Endothelial cell of umbilical vein (primary cell): ENCODE measurements at regions not wholly inside any gene's neighbourhood (a gene's known extent, or its start where the extent isn't known, plus 50 kb on each side); places are given as distances from the start of the nearest gene placed in this dataset.

Experiments used
- BruUV-seq: library from RNA; stranded (reverse); fragments of 400-500 nt; replicated peaks from 2 replicates; lab custom pipeline; 2021; lab: Mats Ljungman, UMichigan
- CTCF ChIA-PET: fragments of 300-600, 350-600 bp; sonication (Branson Sonifier 250); formaldehyde crosslinking; loops from one replicate; lab custom pipeline; 2021; ENCODE audit warnings: antibody characterized with exemption, inconsistent platforms; lab: Charles Lee
- POLR2A ChIA-PET: fragments of 300-600, 350-600 bp; sonication (Branson Sonifier 250); formaldehyde crosslinking; loops from one replicate; lab custom pipeline; 2021; ENCODE audit warnings: antibody characterized with exemption, inconsistent platforms; lab: Charles Lee
- DNase-seq: peaks from one replicate; pipeline ENCODE4 v3.0.0-alpha.2; 2011; ENCODE audit warnings: low read depth, low spot score
- FAIRE-seq: peaks from 2 replicates; lab custom pipeline; 2011; peaks lifted over from hg19 to GRCh38; lab: Jason Lieb, UNC
- H2AFZ ChIP-seq: 2 replicates; pipeline ENCODE4 v1.6.0; 2012; ENCODE audit warnings: low read depth, low read length, control low read depth, inconsistent platforms
- H3K27ac ChIP-seq: 2 replicates; pipeline ENCODE4 v1.5.1; 2011; ENCODE audit warnings: low read depth, mild to moderate bottlenecking, control low read depth, low read length, moderate library complexity; ENCODE audit not compliant: insufficient read depth
- H3K27me3 ChIP-seq, 2 experiments: 2 replicates each; pipeline versions ENCODE4 v1.6.0 to v1.6.1; 2011; ENCODE audit warnings: low read length in 2 of 2, mixed read lengths in 1 of 2; ENCODE audit not compliant: control insufficient read depth in 2 of 2, insufficient read depth in 2 of 2
- H3K36me3 ChIP-seq, 2 experiments: 2 replicates in 1 of 2; 3 replicates in 1 of 2; pipeline ENCODE4 v1.5.1; 2011; ENCODE audit warnings: low read length in 2 of 2, mild to moderate bottlenecking in 1 of 2, moderate library complexity in 1 of 2; ENCODE audit not compliant: control insufficient read depth in 2 of 2, insufficient read depth in 2 of 2; ENCODE audit errors: extremely low read depth in 1 of 2
- H3K4me1 ChIP-seq: 3 replicates; pipeline ENCODE4 v1.5.1; 2011; ENCODE audit warnings: mild to moderate bottlenecking, low read length; ENCODE audit not compliant: control insufficient read depth, insufficient read depth; ENCODE audit errors: extremely low read depth
- H3K4me2 ChIP-seq: 2 replicates; pipeline ENCODE4 v1.6.1; 2011; ENCODE audit warnings: low read length, control low read depth, mixed read lengths; ENCODE audit not compliant: insufficient read depth
- H3K4me3 ChIP-seq, 3 experiments: fragments of 200-600 bp in 1 of 3; sonication (generic), shearing (Covaris generic) in 1 of 3; replicated peaks in 1 of 3; 2 replicates each; pipeline ENCODE4 v1.5.1; 2011 to 2016; ENCODE audit warnings: control low read depth in 3 of 3, low read length in 3 of 3, mild to moderate bottlenecking in 2 of 3, inconsistent platforms in 1 of 3, low read depth in 1 of 3, moderate library complexity in 1 of 3; ENCODE audit not compliant: insufficient read depth in 1 of 3
- H3K79me2 ChIP-seq: 2 replicates; pipeline ENCODE4 v1.6.0; 2012; ENCODE audit warnings: low read length, inconsistent platforms; ENCODE audit not compliant: control insufficient read depth, insufficient read depth
- H3K9ac ChIP-seq: replicated peaks from 2 replicates; pipeline ENCODE3; 2011; ENCODE audit warnings: low read length, control low read depth; ENCODE audit not compliant: insufficient read depth; ENCODE audit errors: extremely low read depth
- H3K9me1 ChIP-seq: replicated peaks from 3 replicates; pipeline ENCODE4 v1.6.0; 2011; ENCODE audit warnings: mild to moderate bottlenecking, low read length; ENCODE audit not compliant: control insufficient read depth, insufficient read depth; ENCODE audit errors: extremely low read depth
- H3K9me3 ChIP-seq: replicated peaks from 2 replicates; pipeline ENCODE4 v1.5.1; 2012; ENCODE audit warnings: low read length, inconsistent platforms; ENCODE audit not compliant: control insufficient read depth, insufficient read depth
- H4K20me1 ChIP-seq: replicated peaks from 2 replicates; pipeline ENCODE3; 2011; ENCODE audit warnings: mild to moderate bottlenecking, low read length; ENCODE audit not compliant: control insufficient read depth, insufficient read depth; ENCODE audit errors: extremely low read depth
- CTCF ChIP-seq, 2 donors: IDR thresholded peaks; 1 replicate in 1 of 2; 2 replicates in 1 of 2; pipeline ENCODE4 v1.5.1; 2011; ENCODE audit warnings: low read length in 2 of 2, mild to moderate bottlenecking in 2 of 2, moderate library complexity in 2 of 2, control low read depth in 1 of 2, inconsistent platforms in 1 of 2, low read depth in 1 of 2; ENCODE audit not compliant: insufficient read depth in 1 of 2; ENCODE audit errors: extremely low read depth in 1 of 2
- EZH2 ChIP-seq: IDR thresholded peaks from 2 replicates; pipeline ENCODE4 v1.6.1; 2012; ENCODE audit warnings: borderline replicate concordance, low read depth, mild to moderate bottlenecking, moderate library complexity, low read length, inconsistent platforms; ENCODE audit not compliant: severe bottlenecking
- FOS ChIP-seq: IDR thresholded peaks from 2 replicates; pipeline ENCODE4 v1.6.1; 2011; ENCODE audit warnings: mild to moderate bottlenecking, low read length, moderate library complexity, borderline replicate concordance; ENCODE audit not compliant: insufficient read depth
- GATA2 ChIP-seq: IDR thresholded peaks from 2 replicates; pipeline ENCODE4 v1.7.0; 2011; ENCODE audit warnings: low read depth, mild to moderate bottlenecking, moderate library complexity, mixed read lengths, low read length; ENCODE audit not compliant: insufficient read length, insufficient read depth
- JUN ChIP-seq: IDR thresholded peaks from 2 replicates; pipeline ENCODE4 v1.6.1; 2011; ENCODE audit warnings: borderline replicate concordance, low read depth; ENCODE audit not compliant: insufficient read length, insufficient read depth
- MAX ChIP-seq: IDR thresholded peaks from 2 replicates; pipeline ENCODE4 v1.6.1; 2011; ENCODE audit not compliant: insufficient read depth, insufficient read length
- MYC ChIP-seq: IDR thresholded peaks from one replicate; pipeline ENCODE4 v1.6.1; 2011; ENCODE audit warnings: mild to moderate bottlenecking, low read depth, low read length
- POLR2A ChIP-seq: IDR thresholded peaks from 2 replicates; pipeline ENCODE4 v1.6.1; 2012; ENCODE audit warnings: low read depth, mild to moderate bottlenecking, control low read depth, low read length
- POLR2AphosphoS5 ChIP-seq: IDR thresholded peaks from 2 replicates; pipeline ENCODE4 v1.6.1; 2012; ENCODE audit warnings: low read depth, mild to moderate bottlenecking, control low read depth, low read length, moderate library complexity; ENCODE audit not compliant: insufficient read depth
- dilution Hi-C: fragments of 300-500 bp; cut with MboI; formaldehyde crosslinking; loops from one replicate; pipeline ENCODE4 v1.15.0; 2019; ENCODE audit warnings: low sequenced_read_pairs; ENCODE audit not compliant: extremely low pct_ligation_motif_present
- intact Hi-C: fragments of 100-400 bp; cut with micrococcal nuclease; formaldehyde crosslinking; loops from one replicate; pipeline ENCODE4 v1.10.0; 2022

GRCh38 chr2:236717120-236717519 lies 147.5 kb downstream of the ACKR3 start:
- Histone ChIP-seq H3K4me3 (no peak overlapping the region), H3K9me3 (no peaks in the 10 kb centered on the region), H3K4me1 (no peaks in the 10 kb centered on the region), H3K4me2 (no peak overlapping the region), H3K9ac (no peak overlapping the region), H3K27me3 (no peaks in the 10 kb centered on the region), H3K36me3 (no peaks in the 10 kb centered on the region), H4K20me1 (no peaks in the 10 kb centered on the region), H3K9me1 (no peaks in the 10 kb centered on the region), H2AFZ (no peak overlapping the region), H3K27ac (no peak overlapping the region), H3K79me2 (no peaks in the 10 kb centered on the region)
- intact Hi-C loops (no loop called here), dilution Hi-C loops (no loop called here)
- ChIA-PET CTCF (no interaction called here), POLR2A (no interaction called here)
- TF ChIP-seq MYC (no peak), JUN (no peak), POLR2A (no peak), POLR2AphosphoS5 (no peak), GATA2 (no peak), FOS (no peak), MAX (no peak)
- DNase-seq (no peak), FAIRE-seq (no peak)
- no TSS peak for BruUV-seq

- Histone ChIP-seq H3K4me2 (no peak overlapping the region), H3K4me1 (no peaks in the 10 kb centered on the region), H3K9ac (no peak overlapping the region), H3K4me3 (no peak overlapping the region), H3K36me3 (no peaks in the 10 kb centered on the region), H3K79me2 (no peaks in the 10 kb centered on the region), H3K27ac (no peak overlapping the region), H4K20me1 (no peaks in the 10 kb centered on the region), H3K9me1 (no peaks in the 10 kb centered on the region), H3K9me3 (no peaks in the 10 kb centered on the region), H3K27me3 (no peaks in the 10 kb centered on the region), H2AFZ (no peak overlapping the region)
- dilution Hi-C loops: no loop called here
- TF ChIP-seq GATA2 (no peak), POLR2A (no peak), FOS (no peak), MAX (no peak), MYC (no peak), EZH2 (no peak), POLR2AphosphoS5 (no peak), CTCF (IDR thresholded peaks at IDR 0.05; ENCODE audit: extremely low read depth in 1 of 2, insufficient read depth in 1 of 2, low read depth in 1 of 2, low read length in 2 of 2) (no peak), JUN (no peak)
- ChIA-PET POLR2A (no interaction called here), CTCF (no interaction called here)
- no TSS peak for BruUV-seq
- no peak for DNase-seq
- FAIRE-seq: no peak
- intact Hi-C loops: no loop called here
These were observed 148.1 kb downstream of the ACKR3 start for GRCh38 chr2:236717729-236718128.
